ENCODE measurements at regions not wholly inside any gene's neighbourhood (a gene's known extent, or its start where the extent isn't known, plus 50 kb on each side); places are given as distances from the start of the nearest gene placed in this dataset.

DNA sequence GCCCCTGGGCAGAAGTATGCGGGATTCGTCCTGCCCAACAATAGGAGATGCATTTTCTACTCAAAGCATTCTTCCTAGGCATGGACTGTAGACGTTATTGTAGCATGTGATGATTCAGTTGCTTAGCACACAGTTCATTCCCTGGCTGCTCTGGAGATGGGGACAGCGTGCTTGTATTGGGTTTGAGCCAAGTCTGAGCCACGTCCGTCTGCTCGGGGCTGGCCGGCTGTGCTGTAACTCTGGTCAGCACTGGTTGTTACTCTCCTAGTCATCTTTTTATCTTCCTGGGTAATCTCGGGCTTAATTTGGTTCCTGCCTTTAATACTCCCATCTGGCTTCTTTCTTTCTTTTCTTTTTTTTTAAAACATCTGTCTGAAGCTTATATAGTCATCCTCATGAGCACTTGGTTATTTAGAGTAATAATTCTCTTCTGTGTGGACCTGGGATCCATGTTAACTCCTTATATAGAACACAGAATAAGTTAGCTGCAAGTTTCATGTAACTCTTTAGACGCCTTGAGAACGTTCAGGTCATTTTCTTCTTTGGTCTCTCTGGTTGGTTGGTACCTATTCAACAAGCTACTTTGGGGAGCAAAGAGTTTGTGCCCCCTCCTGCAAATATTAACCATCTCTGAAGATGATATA is 118.8 kb upstream of the RPS23 start:
- peak; percentile 50 for DNase-seq (ENCODE audit: low spot score)

GRCh38 chr5:82396396-82396795 is 118.2 kb upstream of the RPS23 start:
- no peak for DNase-seq (ENCODE audit: low spot score)

DNA sequence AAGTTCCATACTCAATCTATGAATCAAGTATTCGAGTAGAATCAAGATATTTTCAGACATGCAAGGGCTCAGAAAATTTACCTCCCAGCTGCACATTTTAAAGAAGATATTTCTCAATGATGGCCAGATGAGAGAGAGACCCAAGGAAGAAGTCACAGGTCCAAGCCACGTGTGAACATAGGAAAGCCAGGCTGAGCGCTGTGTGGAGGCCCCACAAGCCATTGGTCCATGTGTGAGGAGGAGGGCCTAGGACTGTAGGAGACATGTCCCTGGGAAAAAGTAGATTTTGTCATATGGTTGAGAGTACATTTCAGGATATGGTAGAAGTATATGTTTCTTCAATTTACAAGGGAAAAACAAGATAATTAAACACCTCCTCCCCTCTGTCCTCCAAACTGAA is 115.8 kb upstream of the RPS23 start:
- DNase-seq (ENCODE audit: low spot score): no peak

GRCh38 chr5:82390088-82390487 is 111.9 kb upstream of the RPS23 start:
- no peak for DNase-seq (ENCODE audit: low spot score)

GRCh38 chr5:82389347-82389746 is 111.2 kb upstream of the RPS23 start:
- DNase-seq (ENCODE audit: low spot score): no peak

GRCh38 chr5:82388181-82388580 is 110.0 kb upstream of the RPS23 start:
- no peak for DNase-seq (ENCODE audit: low spot score)

GRCh38 chr5:82387819-82388166 is 109.6 kb upstream of the RPS23 start:
- no peak for DNase-seq (ENCODE audit: low spot score)

GRCh38 chr5:82387001-82387818 is 109.1 kb upstream of the RPS23 start:
- peak; percentile 84 for DNase-seq (ENCODE audit: low spot score)

DNA sequence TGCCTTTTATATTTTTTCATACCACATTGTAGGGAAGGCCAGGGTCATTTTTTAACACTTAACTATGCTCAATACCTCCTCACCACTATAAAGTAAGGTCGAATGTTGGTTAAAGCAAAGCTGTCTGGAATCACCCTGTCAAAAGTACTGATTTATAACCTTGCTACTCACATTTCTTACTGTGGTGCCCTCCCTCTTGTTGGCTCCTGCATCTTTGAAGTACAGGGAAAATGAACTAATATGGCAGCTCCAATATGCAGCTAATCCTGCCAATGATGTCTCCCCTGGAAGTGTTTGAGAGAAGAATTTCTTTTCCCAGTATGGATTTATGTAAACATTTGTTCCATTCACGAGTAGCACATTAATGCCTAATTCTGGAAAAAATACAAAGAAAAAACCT is 108.4 kb upstream of the RPS23 start:
- no peak for DNase-seq (ENCODE audit: low spot score)

GRCh38 chr5:82384034-82384750 is 106.0 kb upstream of the RPS23 start:
- no peak for DNase-seq (ENCODE audit: low spot score)

DNA sequence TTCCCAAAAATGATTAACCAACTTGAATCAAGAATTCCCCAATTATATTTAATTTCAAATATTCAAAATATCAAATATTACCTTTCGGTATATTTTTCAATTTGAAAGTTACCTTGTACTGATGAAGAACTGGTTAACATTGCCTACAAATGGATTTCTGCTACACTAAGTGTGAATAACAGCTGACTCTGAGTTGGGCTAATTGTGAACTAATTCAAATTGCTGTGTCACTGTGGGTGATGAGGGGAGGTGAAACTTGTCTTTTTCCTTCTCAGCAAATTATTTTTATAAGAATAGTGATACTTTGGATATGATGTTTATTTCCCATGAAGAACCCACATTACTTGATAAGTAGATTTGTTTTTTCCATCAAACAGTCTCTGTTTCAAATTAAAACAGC is 103.4 kb upstream of the RPS23 start:
- no peak for DNase-seq (ENCODE audit: low spot score)

DNA sequence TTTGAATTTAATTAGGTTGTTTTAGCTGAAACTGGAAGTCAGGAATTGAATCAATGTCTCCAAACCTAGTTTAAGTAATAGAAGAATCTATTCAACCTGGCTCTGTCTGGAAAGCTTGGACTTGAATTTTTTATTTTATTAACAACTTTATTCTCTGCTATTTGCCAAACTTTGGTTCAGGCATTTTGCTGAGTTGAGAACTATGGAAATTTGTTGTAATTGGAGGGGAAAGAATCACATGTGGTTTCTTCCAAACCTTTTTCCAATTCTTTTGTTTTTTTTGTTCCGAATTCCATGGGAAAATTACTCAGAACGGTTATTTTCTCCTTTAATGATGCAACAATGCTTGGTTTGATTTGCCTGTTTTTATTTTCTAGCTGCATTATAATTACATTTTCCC is 98.2 kb upstream of the RPS23 start:
- no peak for DNase-seq (ENCODE audit: low spot score)

GRCh38 chr5:82375488-82376244 is 97.5 kb upstream of the RPS23 start:
- no peak for DNase-seq (ENCODE audit: low spot score)

GRCh38 chr5:82374637-82375036 is 96.5 kb upstream of the RPS23 start:
- no peak for DNase-seq (ENCODE audit: low spot score)

DNA sequence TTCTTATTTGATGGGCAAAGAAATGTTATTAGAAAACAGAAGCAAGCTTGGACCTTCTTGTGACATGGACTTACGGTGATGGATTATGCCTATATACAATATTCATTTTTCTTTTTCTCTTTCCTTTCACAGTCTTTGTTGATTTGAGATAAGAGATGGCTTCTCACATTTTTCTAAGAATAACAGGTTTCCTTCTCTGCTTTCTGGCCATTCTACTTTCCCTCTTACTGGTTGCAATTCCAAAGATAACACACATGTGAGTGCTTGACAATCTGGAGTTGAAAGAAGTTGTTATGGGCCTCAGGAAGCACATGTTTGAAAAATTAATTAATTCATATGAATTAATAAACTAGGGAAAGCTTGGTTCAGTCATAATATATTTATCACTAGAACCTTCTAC is 89.8 kb upstream of the RPS23 start:
- no peak for DNase-seq (ENCODE audit: low spot score)

GRCh38 chr5:82365744-82366228 is 87.6 kb upstream of the RPS23 start:
- peak; percentile 44 for DNase-seq (ENCODE audit: low spot score)

- DNase-seq (ENCODE audit: low spot score): no peak
Measured at GRCh38 chr5:82365026-82365425, 86.9 kb upstream of the RPS23 start.

DNA sequence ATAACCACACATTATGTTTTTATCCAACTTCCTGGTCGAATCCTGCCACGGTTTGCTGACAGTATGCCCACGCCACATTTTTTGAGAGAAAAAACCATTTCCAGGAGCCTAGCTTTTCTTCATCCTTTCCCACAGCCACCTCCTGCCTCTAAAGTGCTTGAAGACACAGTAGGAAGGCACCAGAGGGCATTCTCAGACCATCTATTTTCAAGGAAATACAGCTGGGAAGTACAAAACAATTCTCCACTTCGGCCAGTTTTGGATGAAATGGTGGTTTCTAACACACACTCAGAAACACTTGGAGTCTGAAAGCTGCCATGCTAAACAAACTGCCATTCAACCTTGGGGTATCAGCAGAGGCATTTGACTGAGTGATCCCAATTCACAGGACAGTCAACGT is 86.3 kb upstream of the RPS23 start:
- no peak for DNase-seq (ENCODE audit: low spot score)

DNA sequence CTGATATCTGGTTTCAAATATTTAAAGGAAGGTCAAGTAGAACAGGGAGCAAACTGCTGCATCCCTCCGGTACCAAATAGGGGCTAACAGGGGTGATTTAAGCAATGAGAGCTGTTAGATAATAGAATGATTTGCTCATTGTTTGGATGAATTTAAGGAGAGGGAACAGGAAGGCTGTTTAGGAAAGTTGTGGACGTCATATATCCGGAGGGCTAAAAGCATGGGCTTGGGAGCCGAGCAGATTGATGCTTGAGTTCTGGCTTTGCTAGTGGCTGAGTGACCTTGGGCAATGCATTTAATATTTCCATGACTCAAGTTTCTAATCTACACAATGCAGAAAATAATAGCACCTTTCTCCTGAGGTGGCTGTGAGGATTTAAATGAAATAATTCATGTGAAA is 85.4 kb upstream of the RPS23 start:
- DNase-seq (ENCODE audit: low spot score): no peak

- no peak for DNase-seq (ENCODE audit: low spot score)
Measured at GRCh38 chr5:82362636-82363035, 84.5 kb upstream of the RPS23 start.

- DNase-seq (ENCODE audit: low spot score): no peak
Measured at GRCh38 chr5:82360022-82360421, 81.9 kb upstream of the RPS23 start.

DNA sequence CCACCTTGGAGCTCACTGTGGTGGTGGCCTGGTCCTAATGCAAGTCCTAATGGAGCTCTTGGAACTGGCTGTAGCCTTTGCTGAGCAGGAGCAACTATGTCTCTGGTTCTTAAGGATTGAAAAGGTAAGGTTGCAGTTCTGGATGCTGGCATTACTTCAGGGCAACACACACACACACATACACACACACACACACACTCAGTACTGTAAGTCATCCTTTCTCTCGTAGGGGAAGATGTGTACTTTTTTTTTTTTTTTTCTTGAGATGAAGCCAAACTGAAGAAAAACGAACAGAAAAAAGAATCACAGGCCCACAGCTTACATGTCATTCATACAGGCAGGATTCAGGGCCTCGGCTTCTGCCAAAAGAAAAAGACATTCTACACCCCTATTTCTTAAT is 81.1 kb upstream of the RPS23 start:
- no peak for DNase-seq (ENCODE audit: low spot score)

All from LoVo (cell line).